K562 (cell line): ENCODE measurements at regions not wholly inside any gene's neighbourhood (a gene's known extent, or its start where the extent isn't known, plus 50 kb on each side); places are given as distances from the start of the nearest gene placed in this dataset.

ENCODE experiments used
- ATAC-seq: fragments of 200-7000 bp; cut with Tn5 transposase; 3 replicates; pipeline ENCODE4 v1.9.1; 2020; ENCODE audit warnings: moderate library complexity
- BruUV-seq: library from RNA; stranded (reverse); fragments of 400-500 nt; replicated peaks from 2 replicates; lab custom pipeline; 2021; lab: Mats Ljungman, UMichigan
- CTCF ChIA-PET: fragments of 300-600 bp; formaldehyde crosslinking; extraction: SDS; loops from one replicate; lab custom pipeline; 2021; ENCODE audit warnings: low intra/inter-chr PET ratio; lab: Yijun Ruan, JAX
- POLR2A ChIA-PET: fragments of 300-600, 350-650 bp; sonication (Branson Sonifier 250); formaldehyde crosslinking; extraction: SDS; loops from one replicate; lab custom pipeline; 2021; ENCODE audit warnings: antibody characterized with exemption, inconsistent platforms; lab: Yijun Ruan, JAX
- DNase-seq, 4 experiments: peaks; one replicate each; pipeline versions ENCODE4 v3.0.0 to v3.0.0-alpha.2; 2011 to 2018; ENCODE audit warnings: low spot score in 3 of 4, mixed read lengths in 3 of 4; ENCODE audit errors: extremely low read depth in 1 of 4
- FAIRE-seq: peaks from 2 replicates; lab custom pipeline; 2011; peaks lifted over from hg19 to GRCh38; lab: Jason Lieb, UNC
- H2AFZ ChIP-seq: 2 replicates; pipeline ENCODE4 v1.6.0; 2011; ENCODE audit warnings: low read depth, low read length, control low read depth, inconsistent platforms
- H3K27ac ChIP-seq: fragments of 200-600 bp; 3 replicates; pipeline ENCODE4 v1.8.0; 2011; ENCODE audit warnings: low read depth, mild to moderate bottlenecking, control low read depth, inconsistent platforms, low read length, moderate library complexity, mixed read lengths; ENCODE audit errors: extremely low read depth
- H3K27me3 ChIP-seq, 2 experiments: fragments of 300-600 bp in 1 of 2; 2 replicates in 1 of 2; 3 replicates in 1 of 2; pipeline versions ENCODE4 v1.6.0 to v1.8.0; 2011; ENCODE audit warnings: inconsistent platforms in 2 of 2, low read length in 2 of 2, mild to moderate bottlenecking in 1 of 2, mixed read lengths in 1 of 2, moderate library complexity in 1 of 2; ENCODE audit not compliant: control insufficient read depth in 2 of 2, insufficient read depth in 2 of 2
- H3K36me3 ChIP-seq: fragments of 300-600 bp; 3 replicates; pipeline ENCODE4 v1.8.0; 2011; ENCODE audit warnings: mild to moderate bottlenecking, low read length, inconsistent platforms; ENCODE audit not compliant: control insufficient read depth, insufficient read depth
- H3K4me1 ChIP-seq, 2 experiments: fragments of 200-600 bp in 1 of 2; replicated peaks in 1 of 2; 2 replicates in 1 of 2; 3 replicates in 1 of 2; pipeline versions ENCODE4 v1.5.1 to v1.8.0; 2011; ENCODE audit warnings: inconsistent platforms in 2 of 2, low read length in 2 of 2, mild to moderate bottlenecking in 1 of 2, mixed read lengths in 1 of 2, moderate library complexity in 1 of 2; ENCODE audit not compliant: control insufficient read depth in 2 of 2, insufficient read depth in 2 of 2
- H3K4me2 ChIP-seq: 2 replicates; pipeline ENCODE4 v1.6.1; 2011; ENCODE audit warnings: low read length, control low read depth, inconsistent platforms, mixed read lengths; ENCODE audit not compliant: insufficient read depth
- H3K4me3 ChIP-seq: fragments of 200-600 bp; sonication (generic), shearing (Covaris generic); 2 replicates; pipeline ENCODE4 v1.5.1; 2016; ENCODE audit warnings: control low read depth, inconsistent platforms
- H3K79me2 ChIP-seq: fragments of 200-600 bp; 3 replicates; pipeline ENCODE4 v1.8.0; 2011; ENCODE audit warnings: low read length, inconsistent platforms; ENCODE audit not compliant: control insufficient read depth, insufficient read depth
- H3K9ac ChIP-seq, 2 experiments: 2 replicates each; pipeline versions ENCODE4 v1.6.0 to v1.6.1; 2011; ENCODE audit warnings: low read depth in 2 of 2, low read length in 2 of 2, control low read depth in 1 of 2, inconsistent platforms in 1 of 2, mild to moderate bottlenecking in 1 of 2, mixed read lengths in 1 of 2; ENCODE audit not compliant: insufficient read depth in 1 of 2
- H3K9me1 ChIP-seq: one replicate; pipeline ENCODE4 v1.6.0; 2011; ENCODE audit warnings: inconsistent platforms, mild to moderate bottlenecking, low read length, moderate library complexity; ENCODE audit not compliant: control insufficient read depth, insufficient read depth
- H3K9me3 ChIP-seq: replicated peaks from 2 replicates; pipeline ENCODE4 v1.5.1; 2011; ENCODE audit warnings: low read depth, low read length, inconsistent platforms; ENCODE audit not compliant: control insufficient read depth, insufficient read depth
- H4K20me1 ChIP-seq: replicated peaks from 2 replicates; pipeline ENCODE4 v1.6.1; 2011; ENCODE audit warnings: low read length, inconsistent platforms, mixed read lengths; ENCODE audit not compliant: control insufficient read depth, insufficient read depth
- CBFB ChIP-seq: sonication (generic); formaldehyde crosslinking; IDR thresholded peaks from 2 replicates; pipeline ENCODE4 v1.4.0; 2020; ENCODE audit warnings: mild to moderate bottlenecking, missing genetic modification reagents
- ETV1 ChIP-seq: fragments of 450-650 bp; conservative IDR thresholded peaks from 2 replicates; pipeline ENCODE4 v1.6.1; 2016; ENCODE audit warnings: missing genetic modification characterization, control low read depth, low read depth, missing compliant biosample characterization
- KAT2B ChIP-seq: IDR thresholded peaks from one replicate; pipeline ENCODE4 v1.6.1; 2012; ENCODE audit warnings: low read depth, mild to moderate bottlenecking, control low read depth, inconsistent platforms, low read length, moderate library complexity
- MECOM ChIP-seq: fragments of 250-450 bp; sonication (Bioruptor Pico); IDR thresholded peaks from 2 replicates; pipeline ENCODE4 v1.8.0; 2022; ENCODE audit warnings: inconsistent platforms
- NCOA1 ChIP-seq: fragments of 450-650 bp; IDR thresholded peaks from 2 replicates; pipeline ENCODE4 v1.6.1; 2016; ENCODE audit warnings: low read depth
- POU5F1 ChIP-seq: fragments of 150-350 bp; IDR thresholded peaks from 2 replicates; pipeline ENCODE4 v1.6.1; 2014; ENCODE audit warnings: borderline replicate concordance, low read length, low read depth, mild to moderate bottlenecking; ENCODE audit not compliant: partially characterized antibody
- PPARD ChIP-seq: fragments of 250-450 bp; sonication (Bioruptor Pico); IDR thresholded peaks from 2 replicates; pipeline ENCODE4 v1.8.0; 2022; ENCODE audit warnings: inconsistent platforms, mild to moderate bottlenecking, moderate library complexity
- PTRF ChIP-seq: fragments of 450-650 bp; IDR thresholded peaks from 2 replicates; pipeline ENCODE4 v1.6.1; 2016; ENCODE audit warnings: mild to moderate bottlenecking, missing genetic modification characterization, missing compliant biosample characterization
- RBM15 ChIP-seq: fragments of 200-400 bp; formaldehyde crosslinking; IDR thresholded peaks from 2 replicates; pipeline ENCODE4 v1.6.1; 2018; ENCODE audit warnings: mild to moderate bottlenecking, low read length, moderate library complexity; ENCODE audit not compliant: insufficient read depth
- SIN3A ChIP-seq, 2 experiments: fragments of 150-350 bp in 1 of 2; IDR thresholded peaks; 2 replicates each; pipeline ENCODE4 v1.6.1; 2011 to 2016; ENCODE audit warnings: borderline replicate concordance in 2 of 2, low read depth in 2 of 2, low read length in 2 of 2, mild to moderate bottlenecking in 2 of 2, moderate library complexity in 2 of 2; ENCODE audit not compliant: control insufficient read depth in 1 of 2
- ZNF12 ChIP-seq: sonication (generic); formaldehyde crosslinking; IDR thresholded peaks from 2 replicates; pipeline ENCODE4 v1.4.0; 2020; ENCODE audit warnings: mild to moderate bottlenecking, missing genetic modification reagents
- ZNF212 ChIP-seq: fragments of 450-650 bp; formaldehyde crosslinking; IDR thresholded peaks from 2 replicates; pipeline ENCODE4 v1.4.0; 2020; ENCODE audit warnings: mild to moderate bottlenecking
- WGBS: fragments of 100-300 bp; shearing (Covaris generic); methylation state at CpG from one replicate; pipeline ENCODE4 v1.1.6; 2016; ENCODE audit warnings: low coverage, mixed read lengths; ENCODE audit not compliant: insufficient coverage; ENCODE audit errors: missing lambda C conversion rate; 5-methylcytosine and 5-hydroxymethylcytosine counted together
- in situ Hi-C: fragments of 300-500 bp; cut with MboI; formaldehyde crosslinking; loops from 4 replicates; pipeline ENCODE4 v1.15.0; 2018; ENCODE audit warnings: inconsistent platforms, mixed read lengths
- intact Hi-C: fragments of 100-400 bp; cut with micrococcal nuclease; formaldehyde crosslinking; loops from 2 replicates; pipeline ENCODE4 v1.14.2; 2022
- TF ChIP-seq, protein P1 (sequence below), 2 experiments: fragments of 450-650 bp in 1 of 2; sonication (generic) in 1 of 2; formaldehyde crosslinking; conservative IDR thresholded peaks; 2 replicates each; pipeline versions ENCODE4 v1.4.0 to v1.8.1; 2020 to 2022; ENCODE audit warnings: mild to moderate bottlenecking in 1 of 2, missing genetic modification reagents in 1 of 2
- TF ChIP-seq, protein P2 (sequence below): fragments of 250-450 bp; sonication (Bioruptor Pico); IDR thresholded peaks from 2 replicates; pipeline ENCODE4 v1.8.0; 2022; ENCODE audit warnings: moderate library complexity, mild to moderate bottlenecking, inconsistent platforms
- TF ChIP-seq, protein P3 (sequence below): sonication (generic); formaldehyde crosslinking; IDR thresholded peaks from 2 replicates; pipeline ENCODE4 v1.8.1; 2023; ENCODE audit warnings: mild to moderate bottlenecking, missing genetic modification reagents, moderate library complexity
- TF ChIP-seq, protein P4 (sequence below): fragments of 450-650 bp; IDR thresholded peaks from 2 replicates; pipeline ENCODE4 v1.7.1; 2018; ENCODE audit warnings: mild to moderate bottlenecking, low read depth; ENCODE audit not compliant: partially characterized antibody

DNA sequence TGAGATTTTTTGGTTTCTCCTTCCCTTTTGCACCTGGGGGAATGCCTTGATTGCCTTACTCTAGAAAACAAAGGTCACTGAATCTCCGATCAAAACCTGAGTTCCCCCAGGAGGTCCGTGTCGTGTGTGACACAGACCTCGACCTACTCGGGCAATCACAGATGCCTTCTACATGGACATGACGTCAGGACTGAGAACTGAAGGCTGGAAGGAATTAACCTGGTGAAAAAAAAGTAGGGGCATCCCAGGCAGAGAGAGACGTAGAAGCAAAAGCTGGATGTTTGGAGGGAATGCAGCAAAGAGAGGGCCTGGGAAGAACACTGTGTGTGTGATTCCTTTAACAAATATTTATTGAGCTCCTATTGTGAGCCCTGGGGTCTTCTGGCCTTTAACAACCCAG lies 178.0 kb downstream of the PRDM2 start:
- DNase-seq (no peak), ATAC-seq (no peak), FAIRE-seq (no peak)
- H3K9ac ChIP-seq: no peak overlapping the region
- BruUV-seq: no TSS peak
- no peak overlapping the region for H3K27ac ChIP-seq
- no peak overlapping the region for H3K4me2 ChIP-seq
- no peak for TF ChIP-seq ZNF212 (CRISPR knock-in tag)
- no peak for TF ChIP-seq PPARD
- no peak for TF ChIP-seq POU5F1
- no peak for TF ChIP-seq CBFB (CRISPR knock-in tag)
- no peak for TF ChIP-seq KAT2B
- no peak for TF ChIP-seq SIN3A (IDR thresholded peaks at IDR 0.05; ENCODE audit: borderline replicate concordance in 2 of 2, control insufficient read depth in 1 of 2, low read depth in 2 of 2, low read length in 2 of 2)
- no peak for TF ChIP-seq PTRF (tag)
- no peak for TF ChIP-seq ETV1 (tag)
- TF ChIP-seq, protein P1, sequence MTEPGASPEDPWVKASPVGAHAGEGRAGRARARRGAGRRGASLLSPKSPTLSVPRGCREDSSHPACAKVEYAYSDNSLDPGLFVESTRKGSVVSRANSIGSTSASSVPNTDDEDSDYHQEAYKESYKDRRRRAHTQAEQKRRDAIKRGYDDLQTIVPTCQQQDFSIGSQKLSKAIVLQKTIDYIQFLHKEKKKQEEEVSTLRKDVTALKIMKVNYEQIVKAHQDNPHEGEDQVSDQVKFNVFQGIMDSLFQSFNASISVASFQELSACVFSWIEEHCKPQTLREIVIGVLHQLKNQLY (CRISPR knock-in tag; conservative IDR thresholded peaks at IDR 0.05): no peak
- no peak for TF ChIP-seq MECOM (CRISPR knock-in tag)
- no peak for TF ChIP-seq RBM15
- TF ChIP-seq ZNF12: no peak
- TF ChIP-seq, protein P2, sequence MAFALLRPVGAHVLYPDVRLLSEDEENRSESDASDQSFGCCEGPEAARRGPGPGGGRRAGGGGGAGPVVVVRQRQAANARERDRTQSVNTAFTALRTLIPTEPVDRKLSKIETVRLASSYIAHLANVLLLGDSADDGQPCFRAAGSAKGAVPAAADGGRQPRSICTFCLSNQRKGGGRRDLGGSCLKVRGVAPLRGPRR: no peak
- TF ChIP-seq, protein P3, sequence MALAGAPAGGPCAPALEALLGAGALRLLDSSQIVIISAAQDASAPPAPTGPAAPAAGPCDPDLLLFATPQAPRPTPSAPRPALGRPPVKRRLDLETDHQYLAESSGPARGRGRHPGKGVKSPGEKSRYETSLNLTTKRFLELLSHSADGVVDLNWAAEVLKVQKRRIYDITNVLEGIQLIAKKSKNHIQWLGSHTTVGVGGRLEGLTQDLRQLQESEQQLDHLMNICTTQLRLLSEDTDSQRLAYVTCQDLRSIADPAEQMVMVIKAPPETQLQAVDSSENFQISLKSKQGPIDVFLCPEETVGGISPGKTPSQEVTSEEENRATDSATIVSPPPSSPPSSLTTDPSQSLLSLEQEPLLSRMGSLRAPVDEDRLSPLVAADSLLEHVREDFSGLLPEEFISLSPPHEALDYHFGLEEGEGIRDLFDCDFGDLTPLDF (CRISPR knock-in tag): no peak
- TF ChIP-seq NCOA1: no peak
- TF ChIP-seq, protein P4, sequence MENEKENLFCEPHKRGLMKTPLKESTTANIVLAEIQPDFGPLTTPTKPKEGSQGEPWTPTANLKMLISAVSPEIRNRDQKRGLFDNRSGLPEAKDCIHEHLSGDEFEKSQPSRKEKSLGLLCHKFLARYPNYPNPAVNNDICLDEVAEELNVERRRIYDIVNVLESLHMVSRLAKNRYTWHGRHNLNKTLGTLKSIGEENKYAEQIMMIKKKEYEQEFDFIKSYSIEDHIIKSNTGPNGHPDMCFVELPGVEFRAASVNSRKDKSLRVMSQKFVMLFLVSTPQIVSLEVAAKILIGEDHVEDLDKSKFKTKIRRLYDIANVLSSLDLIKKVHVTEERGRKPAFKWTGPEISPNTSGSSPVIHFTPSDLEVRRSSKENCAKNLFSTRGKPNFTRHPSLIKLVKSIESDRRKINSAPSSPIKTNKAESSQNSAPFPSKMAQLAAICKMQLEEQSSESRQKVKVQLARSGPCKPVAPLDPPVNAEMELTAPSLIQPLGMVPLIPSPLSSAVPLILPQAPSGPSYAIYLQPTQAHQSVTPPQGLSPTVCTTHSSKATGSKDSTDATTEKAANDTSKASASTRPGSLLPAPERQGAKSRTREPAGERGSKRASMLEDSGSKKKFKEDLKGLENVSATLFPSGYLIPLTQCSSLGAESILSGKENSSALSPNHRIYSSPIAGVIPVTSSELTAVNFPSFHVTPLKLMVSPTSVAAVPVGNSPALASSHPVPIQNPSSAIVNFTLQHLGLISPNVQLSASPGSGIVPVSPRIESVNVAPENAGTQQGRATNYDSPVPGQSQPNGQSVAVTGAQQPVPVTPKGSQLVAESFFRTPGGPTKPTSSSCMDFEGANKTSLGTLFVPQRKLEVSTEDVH: no peak
- no peaks in the 10 kb centered on the region for H3K9me3 ChIP-seq
- ChIA-PET CTCF (no interaction called here), POLR2A (no interaction called here)
- H3K27me3 ChIP-seq: peaks cover 23 to 32% of the 10 kb centered on the region in 2 experiments; a peak in 4 of 5 replicates
- no peaks in the 10 kb centered on the region for H3K9me1 ChIP-seq
- no peaks in the 10 kb centered on the region for H3K79me2 ChIP-seq
- WGBS: 2% methylated on average over 7 of the region's 7 CpGs
- no peak overlapping the region for H3K4me3 ChIP-seq
- H3K36me3 ChIP-seq: no peaks in the 10 kb centered on the region
- intact Hi-C loops (no loop called here), in situ Hi-C loops (no loop called here)
- H2AFZ ChIP-seq: no peak overlapping the region
- H3K4me1 ChIP-seq: no peaks in the 10 kb centered on the region
- H4K20me1 ChIP-seq: no peaks in the 10 kb centered on the region
